Ectodermal cell (in vitro differentiated cells): ENCODE measurements at regions not wholly inside any gene's neighbourhood (a gene's known extent, or its start where the extent isn't known, plus 50 kb on each side); places are given as distances from the start of the nearest gene placed in this dataset.

Experiments
- H3K27ac ChIP-seq: 2 replicates; pipeline ENCODE4 v1.7.0; 2013; ENCODE audit warnings: mild to moderate bottlenecking, low read depth, low read length; ENCODE audit not compliant: insufficient read depth, poor library complexity, severe bottlenecking
- H3K27me3 ChIP-seq: 2 replicates; pipeline ENCODE4 v1.7.0; 2013; ENCODE audit warnings: mild to moderate bottlenecking, low read length; ENCODE audit not compliant: insufficient read depth, control insufficient read depth, poor library complexity, severe bottlenecking
- H3K36me3 ChIP-seq: one replicate; pipeline ENCODE4 v1.7.0; 2013; ENCODE audit warnings: low read length; ENCODE audit not compliant: control insufficient read depth, insufficient read depth
- H3K4me1 ChIP-seq: one replicate; pipeline ENCODE4 v1.7.0; 2013; ENCODE audit warnings: low read length; ENCODE audit not compliant: control insufficient read depth, insufficient read depth
- H3K4me3 ChIP-seq: 2 replicates; pipeline ENCODE4 v1.7.0; 2013; ENCODE audit warnings: low read depth, low read length, control low read depth; ENCODE audit not compliant: insufficient read depth
- H3K9me3 ChIP-seq: 2 replicates; pipeline ENCODE4 v1.7.0; 2013; ENCODE audit warnings: mild to moderate bottlenecking, low read length, moderate library complexity; ENCODE audit not compliant: control insufficient read depth
- WGBS, 2 experiments: methylation state at CpG; one replicate each; pipeline ENCODE4 v1.1.7; 2013; ENCODE audit warnings: missing lambda C conversion rate in 2 of 2; 5-methylcytosine and 5-hydroxymethylcytosine counted together

DNA sequence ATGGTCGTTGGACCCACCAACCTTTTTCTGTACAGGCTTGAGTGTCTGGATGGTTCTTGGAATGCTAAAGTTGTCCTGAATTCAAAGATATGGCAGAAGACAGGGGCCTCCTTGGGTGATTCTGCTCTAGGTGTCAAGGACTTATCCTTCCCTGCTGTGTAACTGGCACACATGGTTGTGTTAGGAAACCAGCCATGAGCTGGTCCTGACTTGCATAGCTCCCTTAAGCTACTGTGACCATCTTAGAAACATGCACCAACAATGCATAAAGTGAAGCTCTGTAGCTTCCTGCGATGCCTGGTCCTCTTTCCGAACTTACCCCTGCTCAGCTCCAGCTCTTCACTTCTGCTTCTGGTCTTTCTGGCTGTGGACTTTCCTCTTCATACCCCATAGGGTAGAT is 224.6 kb downstream of the TLE4 start:
- H3K4me3 ChIP-seq: no peak overlapping the region
- H3K27me3 ChIP-seq: no peaks in the 10 kb centered on the region
- no peaks in the 10 kb centered on the region for H3K4me1 ChIP-seq
- no peaks in the 10 kb centered on the region for H3K36me3 ChIP-seq
- no peak overlapping the region for H3K27ac ChIP-seq
- 91 to 93% methylated on average over 3 of the region's 3 CpGs for WGBS, 2 experiments
- H3K9me3 ChIP-seq: no peaks in the 10 kb centered on the region

DNA sequence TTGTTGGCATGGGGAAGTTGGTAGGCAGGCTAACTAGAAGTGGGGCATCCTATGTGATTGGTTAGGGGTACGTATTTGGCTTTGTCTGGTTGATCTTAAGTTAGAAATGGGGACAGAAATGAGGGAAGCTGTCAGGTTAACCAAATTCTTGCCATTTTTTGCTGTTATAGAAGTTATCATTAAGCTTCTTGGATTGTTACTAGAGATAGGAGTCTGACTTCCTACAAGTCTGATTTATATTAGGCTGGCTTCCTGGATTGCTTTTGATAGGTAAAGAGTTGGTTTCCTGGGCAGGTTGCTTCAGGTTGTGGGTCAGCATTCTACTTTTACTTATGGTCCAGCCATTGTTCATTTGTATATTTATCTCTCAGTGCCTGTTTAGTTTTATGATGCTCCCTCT is 216.9 kb downstream of the TLE4 start:
- Histone ChIP-seq H3K36me3 (no peaks in the 10 kb centered on the region), H3K9me3 (no peaks in the 10 kb centered on the region), H3K27me3 (no peaks in the 10 kb centered on the region), H3K27ac (no peak overlapping the region), H3K4me3 (no peak overlapping the region), H3K4me1 (no peaks in the 10 kb centered on the region)
- WGBS, 2 experiments: 94 to 100% methylated on average over 1 of the region's 1 CpG

DNA sequence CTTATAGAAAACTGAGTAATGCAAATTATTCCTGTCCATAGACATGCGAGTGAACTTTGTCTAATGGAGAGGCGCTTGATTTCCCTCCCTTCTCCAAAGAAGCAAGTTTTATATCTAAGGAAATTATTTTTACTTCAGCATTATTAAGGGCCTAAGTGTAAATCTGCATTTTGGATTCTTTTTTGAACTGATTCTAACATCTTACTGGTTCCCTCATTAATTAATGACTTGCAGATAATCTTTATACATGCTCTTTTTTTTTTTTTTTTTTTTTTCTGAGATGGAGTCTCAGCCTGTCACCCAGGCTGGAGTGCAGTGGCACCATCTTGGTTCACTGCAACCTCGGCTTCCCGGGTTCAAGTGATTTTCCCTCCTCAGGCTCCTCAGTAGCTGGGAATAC is 209.5 kb downstream of the TLE4 start:
- Histone ChIP-seq H3K27me3 (no peaks in the 10 kb centered on the region), H3K27ac (no peak overlapping the region), H3K9me3 (no peaks in the 10 kb centered on the region), H3K4me1 (no peaks in the 10 kb centered on the region), H3K36me3 (no peaks in the 10 kb centered on the region), H3K4me3 (no peak overlapping the region)
- WGBS, 2 experiments: 90 to 98% methylated on average over 2 to 4 of the region's 4 CpGs

DNA sequence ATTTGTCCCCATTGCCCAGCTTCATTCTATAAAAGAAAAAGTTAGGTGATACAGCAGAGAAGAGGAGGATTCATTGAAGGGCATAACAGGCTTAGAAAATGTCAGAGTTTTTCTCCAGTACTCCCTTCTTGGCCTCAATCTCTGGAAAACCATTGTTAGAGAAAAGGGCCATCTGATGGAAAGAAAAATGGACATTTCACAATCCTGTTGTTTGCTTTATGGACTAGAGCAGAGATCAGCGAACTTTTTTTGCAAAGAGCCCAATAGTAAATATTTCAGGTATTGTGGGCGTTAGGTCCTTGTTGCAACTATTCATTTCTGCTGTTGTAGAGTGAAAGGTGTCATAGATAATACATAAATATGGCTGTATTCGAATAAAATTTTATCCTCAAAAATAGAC is 208.8 kb downstream of the TLE4 start:
- H3K36me3 ChIP-seq: no peaks in the 10 kb centered on the region
- no peaks in the 10 kb centered on the region for H3K4me1 ChIP-seq
- no peak overlapping the region for H3K4me3 ChIP-seq
- 93 to 97% methylated on average over 2 to 3 of the region's 3 CpGs for WGBS, 2 experiments
- H3K27me3 ChIP-seq: no peaks in the 10 kb centered on the region
- no peak overlapping the region for H3K27ac ChIP-seq
- H3K9me3 ChIP-seq: no peaks in the 10 kb centered on the region

DNA sequence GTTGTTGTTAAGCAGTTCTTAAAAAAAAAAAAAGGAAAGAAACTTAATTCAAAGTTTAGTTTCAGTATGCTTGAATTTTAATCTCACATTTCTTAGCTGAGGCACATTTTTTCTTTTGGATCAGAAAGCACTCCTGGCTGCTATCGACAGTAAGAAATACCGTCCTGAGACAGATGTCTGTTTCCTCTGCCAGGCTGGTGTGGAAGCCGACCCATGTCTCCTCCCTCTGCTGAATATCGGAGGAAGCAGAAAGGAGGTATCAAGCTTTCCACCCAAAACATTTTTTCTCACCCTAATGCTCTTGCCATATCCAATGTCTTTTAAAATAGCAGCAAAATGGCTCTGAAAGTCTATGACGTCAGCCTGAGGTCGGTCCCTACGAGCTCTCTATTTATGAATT is 208.1 kb downstream of the TLE4 start:
- Histone ChIP-seq H3K27ac (no peak overlapping the region), H3K4me3 (no peak overlapping the region), H3K36me3 (no peaks in the 10 kb centered on the region), H3K9me3 (no peaks in the 10 kb centered on the region), H3K27me3 (no peaks in the 10 kb centered on the region), H3K4me1 (no peaks in the 10 kb centered on the region)
- WGBS, 2 experiments: 94% methylated on average over 7 of the region's 7 CpGs

DNA sequence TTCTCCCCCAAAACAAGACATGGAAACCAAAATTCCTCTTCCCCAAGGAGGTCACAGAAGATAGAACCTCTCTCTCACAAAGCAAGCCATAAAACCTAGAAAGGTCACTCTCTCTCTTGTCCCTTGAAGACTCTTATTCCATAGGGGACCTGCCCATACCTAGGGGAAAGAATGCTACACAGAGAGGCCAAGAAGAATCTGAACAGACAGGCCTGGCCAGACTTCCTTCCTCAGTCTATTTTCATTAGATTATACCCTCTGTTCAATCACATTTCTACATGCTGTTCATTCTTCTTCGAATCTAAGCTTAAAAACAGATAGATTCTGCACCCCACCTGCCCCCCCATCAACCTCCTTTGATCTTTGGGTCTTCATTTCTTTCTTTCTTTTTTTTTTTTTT is 206.8 kb downstream of the TLE4 start:
- 92 to 96% methylated on average over 1 of the region's 1 CpG for WGBS, 2 experiments
- Histone ChIP-seq H3K4me3 (no peak overlapping the region), H3K36me3 (no peaks in the 10 kb centered on the region), H3K9me3 (no peaks in the 10 kb centered on the region), H3K27me3 (no peaks in the 10 kb centered on the region), H3K4me1 (no peaks in the 10 kb centered on the region), H3K27ac (no peak overlapping the region)

DNA sequence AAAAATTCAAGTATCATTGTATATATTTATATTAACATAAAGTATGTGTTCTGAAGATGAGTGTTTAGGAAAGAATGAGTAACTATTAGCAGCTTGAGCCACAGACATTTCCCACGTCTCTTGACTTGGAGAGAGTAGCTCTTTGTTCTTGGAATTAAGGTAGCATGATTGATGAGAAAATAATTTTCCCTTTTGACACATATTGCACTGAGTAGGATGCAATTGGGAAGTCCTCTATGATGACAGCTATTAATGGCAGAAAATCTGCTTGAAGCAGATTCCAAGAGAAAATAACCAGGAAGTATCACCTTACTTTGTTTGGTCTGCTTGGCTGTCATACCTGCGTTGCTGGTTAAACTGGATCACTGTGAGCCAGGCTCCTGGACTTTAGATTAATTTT is 204.8 kb downstream of the TLE4 start:
- Histone ChIP-seq H3K4me3 (no peak overlapping the region), H3K27ac (no peak overlapping the region), H3K27me3 (no peaks in the 10 kb centered on the region), H3K9me3 (no peaks in the 10 kb centered on the region), H3K4me1 (no peaks in the 10 kb centered on the region), H3K36me3 (no peaks in the 10 kb centered on the region)
- WGBS, 2 experiments: 96% methylated on average over 2 of the region's 2 CpGs
